ENCODE measurements at regions not wholly inside any gene's neighbourhood (a gene's known extent, or its start where the extent isn't known, plus 50 kb on each side); places are given as distances from the start of the nearest gene placed in this dataset.

DNA sequence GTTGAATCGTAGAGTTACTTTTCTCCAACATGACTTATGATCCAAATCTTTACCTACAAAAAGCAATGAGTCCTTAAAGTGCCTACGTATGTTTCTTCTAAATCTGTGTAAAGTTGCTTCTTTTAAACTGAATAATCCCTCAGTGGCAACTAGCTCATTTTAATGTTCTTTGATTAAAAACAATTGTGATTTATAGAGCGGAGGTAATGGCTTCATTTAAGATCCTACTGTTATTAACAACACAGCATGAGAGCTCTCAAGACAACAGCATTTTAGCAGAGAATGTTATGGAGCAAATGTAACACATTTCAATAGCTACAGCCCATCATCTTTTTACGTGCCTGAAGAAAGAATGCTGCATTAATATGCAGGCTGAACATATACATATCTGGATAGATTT is 55.3 kb upstream of the VGLL3 start:
- no peak for FAIRE-seq
- no peak for DNase-seq (ENCODE audit: low spot score in 2 of 2)

DNA sequence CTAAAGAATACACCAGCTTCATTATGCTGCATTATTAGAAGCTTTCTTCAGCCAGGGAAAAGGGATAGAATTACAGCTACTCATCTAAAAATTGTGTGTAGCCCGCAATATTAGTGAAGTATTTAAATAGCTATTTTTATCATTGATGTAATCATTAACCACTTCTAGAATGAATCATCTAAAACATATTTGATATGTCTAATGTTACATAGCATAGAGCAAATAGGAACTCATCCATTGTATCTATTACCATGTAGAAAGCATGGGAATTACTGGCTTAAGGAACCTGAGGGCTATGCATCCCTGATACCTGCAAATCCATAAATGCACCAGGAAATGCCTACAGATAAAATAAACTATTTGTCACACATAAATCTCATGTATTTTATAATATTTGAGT is 54.5 kb upstream of the VGLL3 start:
- no peak for FAIRE-seq
- DNase-seq (ENCODE audit: low spot score in 2 of 2), result no peak

DNA sequence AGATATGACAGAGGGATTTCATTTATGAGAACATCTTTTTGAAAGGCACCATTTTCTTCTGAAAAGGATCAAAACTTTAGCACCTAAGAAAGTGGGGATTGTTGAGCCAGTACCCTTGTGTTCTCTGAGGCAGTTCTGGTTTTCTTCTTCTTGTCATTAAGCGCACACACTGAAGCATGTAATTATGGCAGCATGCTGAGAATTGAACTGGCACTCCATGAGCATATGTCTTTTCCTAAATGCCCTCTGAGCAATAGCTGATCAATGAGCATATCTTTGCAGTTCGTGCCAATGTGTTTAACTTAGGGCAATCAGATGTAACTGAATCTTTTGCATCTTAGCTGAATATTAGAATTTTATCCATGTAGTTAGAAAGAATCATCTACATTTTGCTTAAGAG is 53.9 kb upstream of the VGLL3 start:
- FAIRE-seq (no peak), DNase-seq (ENCODE audit: low spot score in 2 of 2) (no peak)

DNA sequence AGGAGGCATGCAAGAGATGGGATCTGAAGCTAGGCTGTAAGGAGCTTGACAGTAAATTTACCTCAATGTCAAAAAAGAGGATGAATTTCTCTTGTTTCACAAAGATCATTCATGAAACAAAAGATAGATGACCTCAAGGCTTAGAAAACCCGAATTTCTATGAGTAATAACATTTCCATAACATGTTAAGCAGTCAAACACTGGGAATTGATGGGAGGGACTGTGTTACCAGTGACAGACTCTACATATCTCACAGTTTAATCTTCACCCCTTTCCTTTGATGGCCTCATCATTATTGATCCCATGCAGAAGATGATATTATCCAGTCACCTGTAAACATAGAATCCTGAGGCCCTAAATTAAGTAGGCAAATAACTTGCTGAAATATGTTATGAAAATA is 53.5 kb upstream of the VGLL3 start:
- no peak for DNase-seq (ENCODE audit: low spot score in 2 of 2)
- no peak for FAIRE-seq

DNA sequence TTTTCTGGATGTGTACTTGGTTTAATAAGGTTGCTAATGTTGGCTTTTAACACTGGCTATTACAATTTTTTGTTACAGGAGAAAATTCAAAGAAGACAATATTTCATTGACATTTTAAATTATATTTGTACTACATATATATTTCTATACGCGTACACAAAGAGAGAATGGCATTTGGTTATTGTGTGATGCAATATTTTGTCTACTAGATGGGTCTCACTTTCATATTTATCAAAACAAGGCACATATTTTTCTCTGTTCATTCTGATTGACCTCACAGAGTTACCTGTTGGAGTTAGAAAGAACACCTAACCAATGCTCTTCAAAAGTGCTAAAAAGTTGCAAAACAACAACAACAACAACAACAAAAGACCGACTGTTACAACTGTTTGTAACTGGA is 50.2 kb upstream of the VGLL3 start:
- FAIRE-seq (no peak), DNase-seq (ENCODE audit: low spot score in 2 of 2) (no peak)

Measured in frontal cortex (tissue), 3 donors.